ENCODE measurements at regions not wholly inside any gene's neighbourhood (a gene's known extent, or its start where the extent isn't known, plus 50 kb on each side); places are given as distances from the start of the nearest gene placed in this dataset.

GRCh38 chr5:8059337-8059736 is 190.4 kb downstream of the MTRR start:
- Histone ChIP-seq H3K36me3 (ENCODE audit: insufficient read depth) (no peaks in the 10 kb centered on the region), H3K4me3 (IDR thresholded peaks at IDR 0.05; ENCODE audit: insufficient read depth, low read depth, low read length) (no peak overlapping the region), H3K27me3 (ENCODE audit: insufficient read depth, low read depth) (no peaks in the 10 kb centered on the region), H3K79me2 (ENCODE audit: insufficient read depth, low read depth) (no peaks in the 10 kb centered on the region), H3K4me1 (ENCODE audit: low read depth, poor library complexity, severe bottlenecking) (no peaks in the 10 kb centered on the region), H4K20me1 (ENCODE audit: insufficient read depth) (no peaks in the 10 kb centered on the region), H3K9ac (no peak overlapping the region), H3K27ac (no peak overlapping the region), H2AFZ (ENCODE audit: low read depth) (no peak overlapping the region), H3K4me2 (no peak overlapping the region)
- no peak for TF ChIP-seq CTCF (conservative IDR thresholded peaks at IDR 0.05; ENCODE audit: low read depth, low read length)

GRCh38 chr5:8060235-8060952 is 191.4 kb downstream of the MTRR start:
- Histone ChIP-seq H3K4me3 (IDR thresholded peaks at IDR 0.05; ENCODE audit: insufficient read depth, low read depth, low read length) (no peak overlapping the region), H3K27me3 (ENCODE audit: insufficient read depth, low read depth) (no peaks in the 10 kb centered on the region), H3K27ac (no peak overlapping the region), H3K4me1 (ENCODE audit: low read depth, poor library complexity, severe bottlenecking) (no peaks in the 10 kb centered on the region), H4K20me1 (ENCODE audit: insufficient read depth) (no peaks in the 10 kb centered on the region), H3K36me3 (ENCODE audit: insufficient read depth) (no peaks in the 10 kb centered on the region), H2AFZ (ENCODE audit: low read depth) (no peak overlapping the region), H3K9ac (no peak overlapping the region), H3K4me2 (no peak overlapping the region), H3K79me2 (ENCODE audit: insufficient read depth, low read depth) (no peaks in the 10 kb centered on the region)
- TF ChIP-seq CTCF (conservative IDR thresholded peaks at IDR 0.05; ENCODE audit: low read depth, low read length): no peak

- no peak overlapping the region for H2AFZ ChIP-seq (ENCODE audit: low read depth)
- H3K79me2 ChIP-seq (ENCODE audit: insufficient read depth, low read depth): no peaks in the 10 kb centered on the region
- H3K27ac ChIP-seq: no peak overlapping the region
- no peaks in the 10 kb centered on the region for H3K27me3 ChIP-seq (ENCODE audit: insufficient read depth, low read depth)
- no peaks in the 10 kb centered on the region for H4K20me1 ChIP-seq (ENCODE audit: insufficient read depth)
- no peaks in the 10 kb centered on the region for H3K36me3 ChIP-seq (ENCODE audit: insufficient read depth)
- no peak overlapping the region for H3K9ac ChIP-seq
- no peak overlapping the region for H3K4me3 ChIP-seq (IDR thresholded peaks at IDR 0.05; ENCODE audit: insufficient read depth, low read depth, low read length)
- TF ChIP-seq CTCF (conservative IDR thresholded peaks at IDR 0.05; ENCODE audit: low read depth, low read length): no peak
- H3K4me1 ChIP-seq (ENCODE audit: low read depth, poor library complexity, severe bottlenecking): no peaks in the 10 kb centered on the region
- H3K4me2 ChIP-seq: no peak overlapping the region
Observed at GRCh38 chr5:8060953-8061429, 192.0 kb downstream of the MTRR start.

GRCh38 chr5:8062521-8062920 is 193.6 kb downstream of the MTRR start:
- H4K20me1 ChIP-seq (ENCODE audit: insufficient read depth): no peaks in the 10 kb centered on the region
- no peaks in the 10 kb centered on the region for H3K79me2 ChIP-seq (ENCODE audit: insufficient read depth, low read depth)
- no peak overlapping the region for H3K27ac ChIP-seq
- H3K4me2 ChIP-seq: no peak overlapping the region
- no peak overlapping the region for H3K4me3 ChIP-seq (IDR thresholded peaks at IDR 0.05; ENCODE audit: insufficient read depth, low read depth, low read length)
- H3K36me3 ChIP-seq (ENCODE audit: insufficient read depth): no peaks in the 10 kb centered on the region
- no peaks in the 10 kb centered on the region for H3K4me1 ChIP-seq (ENCODE audit: low read depth, poor library complexity, severe bottlenecking)
- H3K9ac ChIP-seq: no peak overlapping the region
- TF ChIP-seq CTCF (conservative IDR thresholded peaks at IDR 0.05; ENCODE audit: low read depth, low read length): no peak
- no peak overlapping the region for H2AFZ ChIP-seq (ENCODE audit: low read depth)
- H3K27me3 ChIP-seq (ENCODE audit: insufficient read depth, low read depth): no peaks in the 10 kb centered on the region

Data from KMS-11 (cell line).